ENCODE measurements at regions not wholly inside any gene's neighbourhood (a gene's known extent, or its start where the extent isn't known, plus 50 kb on each side); places are given as distances from the start of the nearest gene placed in this dataset.

DNA sequence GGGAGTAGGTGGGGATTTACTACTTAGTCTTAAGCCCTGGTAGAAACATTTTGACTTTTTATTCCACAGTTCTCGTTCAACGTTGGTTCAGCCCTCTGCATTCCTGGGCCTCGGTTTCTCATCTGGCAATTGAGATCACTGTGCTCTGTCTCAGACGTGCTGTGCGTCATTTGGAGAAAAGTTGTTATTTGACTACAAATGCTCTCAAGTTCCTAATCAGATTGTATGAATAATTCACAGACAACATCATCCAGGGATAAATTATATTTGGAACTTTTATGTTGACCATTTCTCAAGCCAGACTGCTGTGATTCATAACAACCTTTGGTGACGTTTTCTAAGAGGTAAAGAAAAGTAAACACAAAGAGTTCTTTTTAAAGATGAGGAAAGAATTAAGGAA, 69.2 kb downstream of the BLID start:
- Histone ChIP-seq H3K27me3 (ENCODE audit: control insufficient read depth in 3 of 3, insufficient read depth in 3 of 3, low read length in 2 of 3) (no peaks in the 10 kb centered on the region), H3K4me3 (no peak overlapping the region), H3K9ac (ENCODE audit: insufficient read depth in 1 of 2, low read length in 2 of 2) (no peak overlapping the region), H3K36me3 (ENCODE audit: control insufficient read depth in 4 of 4, insufficient read depth in 4 of 4, low read length in 4 of 4) (no peaks in the 10 kb centered on the region), H3K9me3 (ENCODE audit: control insufficient read depth in 4 of 4, insufficient read depth in 3 of 4, low read length in 3 of 4) (no peaks in the 10 kb centered on the region), H3K4me1 (ENCODE audit: control insufficient read depth in 5 of 5, insufficient read depth in 5 of 5, low read length in 5 of 5) (no peaks in the 10 kb centered on the region), H3K27ac (ENCODE audit: low read depth in 1 of 2, low read length in 1 of 2) (no peak overlapping the region)
- DNase-seq (no peak), ATAC-seq (ENCODE audit: insufficient read depth, low FRiP score) (no peak)
- TF ChIP-seq, protein P1, sequence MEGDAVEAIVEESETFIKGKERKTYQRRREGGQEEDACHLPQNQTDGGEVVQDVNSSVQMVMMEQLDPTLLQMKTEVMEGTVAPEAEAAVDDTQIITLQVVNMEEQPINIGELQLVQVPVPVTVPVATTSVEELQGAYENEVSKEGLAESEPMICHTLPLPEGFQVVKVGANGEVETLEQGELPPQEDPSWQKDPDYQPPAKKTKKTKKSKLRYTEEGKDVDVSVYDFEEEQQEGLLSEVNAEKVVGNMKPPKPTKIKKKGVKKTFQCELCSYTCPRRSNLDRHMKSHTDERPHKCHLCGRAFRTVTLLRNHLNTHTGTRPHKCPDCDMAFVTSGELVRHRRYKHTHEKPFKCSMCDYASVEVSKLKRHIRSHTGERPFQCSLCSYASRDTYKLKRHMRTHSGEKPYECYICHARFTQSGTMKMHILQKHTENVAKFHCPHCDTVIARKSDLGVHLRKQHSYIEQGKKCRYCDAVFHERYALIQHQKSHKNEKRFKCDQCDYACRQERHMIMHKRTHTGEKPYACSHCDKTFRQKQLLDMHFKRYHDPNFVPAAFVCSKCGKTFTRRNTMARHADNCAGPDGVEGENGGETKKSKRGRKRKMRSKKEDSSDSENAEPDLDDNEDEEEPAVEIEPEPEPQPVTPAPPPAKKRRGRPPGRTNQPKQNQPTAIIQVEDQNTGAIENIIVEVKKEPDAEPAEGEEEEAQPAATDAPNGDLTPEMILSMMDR (IDR thresholded peaks at IDR 0.05; ENCODE audit: control extremely low read depth, extremely low read depth), result no peak
- 86 to 92% methylated on average over 6 of the region's 6 CpGs for WGBS, 2 donors

DNA sequence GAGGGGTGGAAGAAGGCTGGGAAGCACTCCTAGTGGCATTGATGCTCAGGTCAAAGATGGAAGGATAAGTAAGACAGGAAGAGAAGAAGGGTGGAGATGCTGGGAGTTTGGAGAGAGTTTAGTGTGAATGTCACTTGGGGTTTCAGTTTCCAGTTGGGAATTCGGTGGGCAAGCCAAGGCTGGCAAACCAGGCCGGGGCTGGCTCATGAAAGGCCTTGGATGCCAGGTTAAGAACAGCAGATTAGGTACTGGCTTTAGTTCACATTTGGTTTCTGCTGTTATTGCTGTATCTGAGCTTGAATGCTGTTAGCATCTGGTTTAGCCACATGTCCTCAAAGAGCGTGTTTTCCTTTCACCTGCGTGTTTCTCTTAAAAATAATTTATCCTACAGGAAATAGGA, 69.6 kb downstream of the BLID start:
- Histone ChIP-seq H3K4me3 (no peak overlapping the region), H3K27ac (ENCODE audit: low read depth in 1 of 2, low read length in 1 of 2) (no peak overlapping the region), H3K9me3 (ENCODE audit: control insufficient read depth in 4 of 4, insufficient read depth in 3 of 4, low read length in 3 of 4) (no peaks in the 10 kb centered on the region), H3K9ac (ENCODE audit: insufficient read depth in 1 of 2, low read length in 2 of 2) (no peak overlapping the region), H3K27me3 (ENCODE audit: control insufficient read depth in 3 of 3, insufficient read depth in 3 of 3, low read length in 2 of 3) (no peaks in the 10 kb centered on the region), H3K36me3 (ENCODE audit: control insufficient read depth in 4 of 4, insufficient read depth in 4 of 4, low read length in 4 of 4) (no peaks in the 10 kb centered on the region), H3K4me1 (ENCODE audit: control insufficient read depth in 5 of 5, insufficient read depth in 5 of 5, low read length in 5 of 5) (no peaks in the 10 kb centered on the region)
- TF ChIP-seq, protein P1 (IDR thresholded peaks at IDR 0.05; ENCODE audit: control extremely low read depth, extremely low read depth), result no peak
- ATAC-seq (ENCODE audit: insufficient read depth, low FRiP score) (no peak), DNase-seq (no peak)
- WGBS, 2 donors, result 92% methylated on average over 4 of the region's 4 CpGs

DNA sequence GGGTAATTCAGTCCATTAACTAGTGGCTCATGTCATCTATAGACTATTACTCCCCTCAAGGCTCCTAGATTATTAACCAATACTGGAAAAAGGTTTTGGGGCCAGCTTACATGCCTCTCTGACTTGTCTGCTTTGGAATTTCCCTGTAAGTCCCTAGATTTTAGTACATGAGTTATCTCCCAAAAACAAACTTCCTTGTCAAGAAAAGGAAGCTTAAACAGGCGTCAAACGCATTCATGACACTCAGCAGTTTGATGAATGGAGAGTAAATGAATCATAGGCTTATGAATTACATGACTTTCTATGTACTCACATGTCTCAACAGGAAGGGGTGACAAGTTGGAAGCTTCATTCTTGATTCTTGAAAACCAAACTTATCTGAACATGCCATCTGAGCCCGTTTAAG, 70.8 kb downstream of the BLID start:
- TF ChIP-seq, protein P1 (IDR thresholded peaks at IDR 0.05; ENCODE audit: control extremely low read depth, extremely low read depth), result no peak
- WGBS, 2 donors, result 11 to 22% methylated on average over 3 of the region's 3 CpGs
- no peak overlapping the region for H3K4me3 ChIP-seq
- H3K27ac ChIP-seq (ENCODE audit: low read depth in 1 of 2, low read length in 1 of 2), result no peak overlapping the region
- no peaks in the 10 kb centered on the region for H3K27me3 ChIP-seq (ENCODE audit: control insufficient read depth in 3 of 3, insufficient read depth in 3 of 3, low read length in 2 of 3)
- ATAC-seq (ENCODE audit: insufficient read depth, low FRiP score) (no peak), DNase-seq (no peak)
- no peak overlapping the region for H3K9ac ChIP-seq (ENCODE audit: insufficient read depth in 1 of 2, low read length in 2 of 2)
- no peaks in the 10 kb centered on the region for H3K9me3 ChIP-seq (ENCODE audit: control insufficient read depth in 4 of 4, insufficient read depth in 3 of 4, low read length in 3 of 4)
- no peaks in the 10 kb centered on the region for H3K36me3 ChIP-seq (ENCODE audit: control insufficient read depth in 4 of 4, insufficient read depth in 4 of 4, low read length in 4 of 4)
- H3K4me1 ChIP-seq (ENCODE audit: control insufficient read depth in 5 of 5, insufficient read depth in 5 of 5, low read length in 5 of 5), result peaks cover 0 to 2% (median 0%) of the 10 kb centered on the region in 5 donors

DNA sequence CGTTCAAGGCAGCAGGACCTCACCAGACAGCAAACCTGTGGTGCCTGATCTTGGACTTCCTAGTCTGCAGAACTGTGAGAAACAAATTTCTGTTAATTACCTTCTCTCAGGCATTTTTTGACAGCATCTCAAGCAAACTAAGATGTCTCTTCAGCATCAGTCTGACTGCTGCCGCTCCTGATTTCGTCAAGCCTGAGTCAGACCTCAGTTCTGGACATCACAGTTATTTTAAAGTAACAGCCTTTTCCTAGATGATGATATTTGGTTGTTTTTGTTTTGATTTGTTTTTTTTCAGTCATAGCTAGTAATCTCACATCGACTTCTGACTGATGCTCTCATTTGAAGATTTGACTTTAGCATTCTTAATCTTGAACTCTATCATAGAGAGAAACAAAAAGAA, 71.9 kb downstream of the BLID start:
- Histone ChIP-seq H3K9ac (ENCODE audit: insufficient read depth in 1 of 2, low read length in 2 of 2) (no peak overlapping the region), H3K36me3 (ENCODE audit: control insufficient read depth in 4 of 4, insufficient read depth in 4 of 4, low read length in 4 of 4) (no peaks in the 10 kb centered on the region), H3K4me1 (ENCODE audit: control insufficient read depth in 5 of 5, insufficient read depth in 5 of 5, low read length in 5 of 5) (peaks cover 0 to 2% (median 0%) of the 10 kb centered on the region in 5 donors), H3K27me3 (ENCODE audit: control insufficient read depth in 3 of 3, insufficient read depth in 3 of 3, low read length in 2 of 3) (no peaks in the 10 kb centered on the region), H3K27ac (ENCODE audit: low read depth in 1 of 2, low read length in 1 of 2) (no peak overlapping the region), H3K9me3 (ENCODE audit: control insufficient read depth in 4 of 4, insufficient read depth in 3 of 4, low read length in 3 of 4) (no peaks in the 10 kb centered on the region), H3K4me3 (no peak overlapping the region)
- WGBS, 2 donors, result 67 to 71% methylated on average over 4 of the region's 4 CpGs
- TF ChIP-seq, protein P1 (IDR thresholded peaks at IDR 0.05; ENCODE audit: control extremely low read depth, extremely low read depth), result no peak
- no peak for ATAC-seq (ENCODE audit: insufficient read depth, low FRiP score)
- DNase-seq, result no peak
